Activated CD8-positive, alpha-beta T cell treated with anti-CD3 and anti-CD28 coated beads, Interleukin-2, amount 10 ng/mL, durations not matched to agents 7 days and 5 days (primary cell): ENCODE measurements at regions not wholly inside any gene's neighbourhood (a gene's known extent, or its start where the extent isn't known, plus 50 kb on each side); places are given as distances from the start of the nearest gene placed in this dataset.
"Not testable (repeated sequence)": the region's sequence is repeated elsewhere in the genome, so short reads cannot be mapped to it uniquely, and the experiment has no call there.

Source experiments
- ATAC-seq: fragments of 150-1000 bp; cut with Tn5 transposase; one replicate; pipeline ENCODE4 v1.10.0; 2021; ENCODE audit warnings: moderate library complexity
- CTCF ChIA-PET: fragments of 350-600 bp; sonication (Branson Sonifier 250); formaldehyde crosslinking; loops from one replicate; lab custom pipeline; 2021; ENCODE audit warnings: antibody characterized with exemption; lab: Charles Lee
- POLR2A ChIA-PET: fragments of 350-600 bp; sonication (Branson Sonifier 250); formaldehyde crosslinking; loops from one replicate; lab custom pipeline; 2021; ENCODE audit warnings: antibody characterized with exemption; lab: Charles Lee
- DNase-seq: peaks from one replicate; pipeline ENCODE4 v3.0.0-alpha.2; 2020
- H3K27ac Mint-ChIP-seq: one replicate; pipeline ENCODE4 v1.8.0; 2021; ENCODE audit warnings: mild to moderate bottlenecking, mixed read lengths
- H3K27me3 Mint-ChIP-seq: one replicate; pipeline ENCODE4 v1.8.0; 2021; ENCODE audit warnings: low read depth, mixed read lengths
- H3K36me3 Mint-ChIP-seq: one replicate; pipeline ENCODE4 v1.8.0; 2021; ENCODE audit warnings: low read depth, mixed read lengths
- H3K4me1 Mint-ChIP-seq: one replicate; pipeline ENCODE4 v1.8.0; 2021; ENCODE audit warnings: low read depth, mixed read lengths
- H3K4me3 Mint-ChIP-seq: one replicate; pipeline ENCODE4 v1.8.0; 2021; ENCODE audit warnings: mild to moderate bottlenecking, mixed read lengths
- H3K9me3 Mint-ChIP-seq: one replicate; pipeline ENCODE4 v1.8.0; 2022; ENCODE audit warnings: mixed read lengths; ENCODE audit not compliant: insufficient read depth

- no peaks in the 10 kb centered on the region for H3K4me1 Mint-ChIP-seq
- no peak for ATAC-seq
- H3K36me3 Mint-ChIP-seq = no peaks in the 10 kb centered on the region
- ChIA-PET CTCF (no interaction called here), POLR2A (no interaction called here)
- no peaks in the 10 kb centered on the region for H3K27me3 Mint-ChIP-seq
- DNase-seq = no peak
- H3K27ac Mint-ChIP-seq = no peak overlapping the region
- H3K9me3 Mint-ChIP-seq = no peaks in the 10 kb centered on the region
- H3K4me3 Mint-ChIP-seq = no peak overlapping the region
Measured at GRCh38 chr5:106796081-106796480, 874.7 kb downstream of the EFNA5 start.

DNA sequence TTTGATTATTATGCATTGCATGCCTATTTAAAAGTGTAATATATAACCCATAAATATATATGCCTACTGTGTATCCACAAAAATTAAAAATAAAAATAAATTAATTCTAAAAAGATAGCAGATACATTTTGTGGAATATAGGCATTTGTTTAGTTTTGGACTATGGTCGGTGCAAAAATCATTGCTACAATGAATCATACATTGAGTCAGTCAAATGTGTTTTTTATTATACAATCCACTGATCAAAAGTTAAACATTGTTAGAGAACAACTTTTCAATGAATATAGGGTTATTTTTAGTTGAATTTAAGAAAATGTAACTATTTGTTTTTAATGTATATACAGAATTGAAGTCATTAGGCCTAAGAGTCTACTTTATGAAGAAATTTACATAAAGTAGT, 885.9 kb downstream of the EFNA5 start:
- Mint-ChIP-seq H3K4me1 (no peaks in the 10 kb centered on the region), H3K36me3 (no peaks in the 10 kb centered on the region), H3K27ac (no peak overlapping the region), H3K4me3 (no peak overlapping the region), H3K9me3 (peaks cover 4% of the 10 kb centered on the region), H3K27me3 (no peaks in the 10 kb centered on the region)
- ChIA-PET POLR2A (no interaction called here), CTCF (no interaction called here)
- no peak for DNase-seq
- no peak for ATAC-seq

GRCh38 chr5:106780355-106780754, 890.4 kb downstream of the EFNA5 start:
- no peak overlapping the region for H3K4me3 Mint-ChIP-seq
- ATAC-seq (no peak), DNase-seq (no peak)
- H3K36me3 Mint-ChIP-seq = no peaks in the 10 kb centered on the region
- H3K4me1 Mint-ChIP-seq = no peaks in the 10 kb centered on the region
- ChIA-PET POLR2A (no interaction called here), CTCF (no interaction called here)
- no peaks in the 10 kb centered on the region for H3K27me3 Mint-ChIP-seq
- H3K27ac Mint-ChIP-seq = no peak overlapping the region
- peaks cover 11% of the 10 kb centered on the region for H3K9me3 Mint-ChIP-seq

DNA sequence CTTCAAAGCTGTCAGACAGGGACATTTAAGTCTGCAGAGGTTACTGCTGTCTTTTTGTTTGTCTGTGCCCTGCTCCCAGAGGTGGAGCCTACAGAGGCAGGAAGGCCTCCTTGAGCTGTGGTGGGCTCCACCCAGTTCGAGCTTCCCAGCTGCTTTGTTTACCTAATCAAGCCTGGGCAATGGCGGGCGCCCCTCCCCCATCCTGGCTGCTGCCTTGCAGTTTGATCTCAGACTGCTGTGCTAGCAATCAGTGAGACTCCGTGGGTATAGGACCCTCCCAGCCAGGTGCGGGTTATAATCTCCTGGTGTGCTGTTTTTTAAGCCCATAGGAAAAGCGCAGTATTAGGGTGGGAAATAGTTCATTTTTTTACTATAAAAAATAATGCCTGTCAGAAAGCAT, 894.2 kb downstream of the EFNA5 start:
- ATAC-seq, H3K27ac Mint-ChIP-seq, H3K36me3 Mint-ChIP-seq, H3K4me3 Mint-ChIP-seq, H3K9me3 Mint-ChIP-seq, H3K4me1 Mint-ChIP-seq, H3K27me3 Mint-ChIP-seq, POLR2A ChIA-PET, DNase-seq, CTCF ChIA-PET: not testable (repeated sequence)

- no peaks in the 10 kb centered on the region for H3K27me3 Mint-ChIP-seq
- H3K36me3 Mint-ChIP-seq = no peaks in the 10 kb centered on the region
- POLR2A ChIA-PET = no interaction called here
- CTCF ChIA-PET = no interaction called here
- no peaks in the 10 kb centered on the region for H3K4me1 Mint-ChIP-seq
- no peak overlapping the region for H3K4me3 Mint-ChIP-seq
- no peaks in the 10 kb centered on the region for H3K9me3 Mint-ChIP-seq
- no peak for ATAC-seq
- DNase-seq = no peak
- no peak overlapping the region for H3K27ac Mint-ChIP-seq
Measured at GRCh38 chr5:106768392-106768791, 902.3 kb downstream of the EFNA5 start.

GRCh38 chr5:106766916-106767315, 903.8 kb downstream of the EFNA5 start:
- Mint-ChIP-seq H3K4me1 (no peaks in the 10 kb centered on the region), H3K27me3 (no peaks in the 10 kb centered on the region), H3K4me3 (no peak overlapping the region), H3K9me3 (no peaks in the 10 kb centered on the region), H3K27ac (no peak overlapping the region), H3K36me3 (no peaks in the 10 kb centered on the region)
- ChIA-PET CTCF (no interaction called here), POLR2A (no interaction called here)
- ATAC-seq = no peak
- no peak for DNase-seq

DNA sequence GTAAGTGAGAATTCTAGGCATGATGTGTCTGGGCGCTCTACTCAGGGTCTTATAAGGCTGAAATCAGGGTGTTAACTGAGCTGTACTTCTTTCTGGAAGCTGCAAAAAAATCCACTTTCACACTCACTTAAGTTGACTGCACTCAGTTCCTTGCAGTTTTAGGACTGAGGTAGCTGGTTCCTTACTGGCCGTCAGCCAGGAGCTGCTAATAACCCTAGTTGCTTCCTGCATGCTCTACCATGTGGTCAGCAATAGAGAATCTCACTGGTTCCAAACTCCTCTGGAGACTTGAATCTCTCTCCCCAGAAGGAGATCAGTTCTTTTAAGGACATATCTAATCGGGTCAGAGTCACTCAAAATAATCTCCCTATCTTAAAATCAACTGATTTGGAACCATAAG, 911.2 kb downstream of the EFNA5 start:
- no peak overlapping the region for H3K27ac Mint-ChIP-seq
- no peaks in the 10 kb centered on the region for H3K36me3 Mint-ChIP-seq
- DNase-seq = no peak
- ChIA-PET CTCF (no interaction called here), POLR2A (no interaction called here)
- no peaks in the 10 kb centered on the region for H3K4me1 Mint-ChIP-seq
- no peaks in the 10 kb centered on the region for H3K9me3 Mint-ChIP-seq
- ATAC-seq = no peak
- H3K4me3 Mint-ChIP-seq = no peak overlapping the region
- H3K27me3 Mint-ChIP-seq = no peaks in the 10 kb centered on the region

DNA sequence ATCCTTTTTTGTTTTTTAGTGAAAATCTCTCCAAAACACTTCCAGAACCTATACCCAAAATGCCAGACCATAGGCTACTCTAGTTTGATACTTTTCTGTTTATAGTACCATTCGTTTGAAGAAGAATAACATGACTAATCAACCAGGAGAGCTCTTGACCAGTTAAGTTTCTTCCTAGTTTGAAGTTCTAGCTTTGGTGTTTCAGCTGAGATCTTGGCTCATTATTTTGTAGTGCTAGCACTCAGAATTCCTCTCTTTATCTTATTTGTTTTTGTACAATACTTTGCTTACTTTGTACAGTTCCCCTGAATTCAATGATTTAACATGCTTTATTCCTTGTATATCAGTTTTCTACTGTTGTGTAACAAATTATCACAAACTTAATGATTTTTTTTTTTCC, 911.6 kb downstream of the EFNA5 start:
- DNase-seq (no peak), ATAC-seq (no peak)
- no peaks in the 10 kb centered on the region for H3K9me3 Mint-ChIP-seq
- no peak overlapping the region for H3K27ac Mint-ChIP-seq
- CTCF ChIA-PET = no interaction called here
- POLR2A ChIA-PET = no interaction called here
- no peaks in the 10 kb centered on the region for H3K4me1 Mint-ChIP-seq
- H3K4me3 Mint-ChIP-seq = no peak overlapping the region
- no peaks in the 10 kb centered on the region for H3K27me3 Mint-ChIP-seq
- H3K36me3 Mint-ChIP-seq = no peaks in the 10 kb centered on the region

DNA sequence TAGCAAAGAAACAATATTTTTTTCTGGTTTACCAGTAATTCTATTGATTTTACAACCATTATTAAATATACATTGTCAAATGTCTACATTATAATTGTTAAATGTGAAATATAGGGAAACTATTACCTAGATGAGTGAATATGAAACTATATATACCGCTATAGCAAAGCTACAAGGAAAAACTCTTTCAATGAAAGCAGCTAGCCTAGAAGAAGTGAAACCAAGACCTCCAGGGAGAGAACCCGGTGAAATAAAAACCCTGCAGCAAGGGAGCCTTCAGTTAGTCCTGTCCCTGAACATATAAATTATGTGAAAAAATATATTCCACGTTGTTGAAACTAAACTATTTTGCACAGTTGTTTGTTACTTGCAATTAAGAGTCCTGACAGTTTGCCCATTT, 913.1 kb downstream of the EFNA5 start:
- POLR2A ChIA-PET = no interaction called here
- ATAC-seq = no peak

GRCh38 chr5:106755789-106756188, 914.9 kb downstream of the EFNA5 start:
- Mint-ChIP-seq H3K27ac (no peak overlapping the region), H3K4me1 (no peaks in the 10 kb centered on the region), H3K9me3 (no peaks in the 10 kb centered on the region), H3K4me3 (no peak overlapping the region), H3K36me3 (no peaks in the 10 kb centered on the region), H3K27me3 (no peaks in the 10 kb centered on the region)
- no peak for ATAC-seq
- no peak for DNase-seq
- ChIA-PET POLR2A (no interaction called here), CTCF (no interaction called here)

More for the DNA sequence above, 913.1 kb downstream of the EFNA5 start:
- no peak overlapping the region for H3K27ac Mint-ChIP-seq
- H3K27me3 Mint-ChIP-seq = no peaks in the 10 kb centered on the region
- H3K4me3 Mint-ChIP-seq = no peak overlapping the region
- no peaks in the 10 kb centered on the region for H3K4me1 Mint-ChIP-seq
- H3K9me3 Mint-ChIP-seq = no peaks in the 10 kb centered on the region
- CTCF ChIA-PET = no interaction called here
- H3K36me3 Mint-ChIP-seq = no peaks in the 10 kb centered on the region
- DNase-seq = no peak

DNA sequence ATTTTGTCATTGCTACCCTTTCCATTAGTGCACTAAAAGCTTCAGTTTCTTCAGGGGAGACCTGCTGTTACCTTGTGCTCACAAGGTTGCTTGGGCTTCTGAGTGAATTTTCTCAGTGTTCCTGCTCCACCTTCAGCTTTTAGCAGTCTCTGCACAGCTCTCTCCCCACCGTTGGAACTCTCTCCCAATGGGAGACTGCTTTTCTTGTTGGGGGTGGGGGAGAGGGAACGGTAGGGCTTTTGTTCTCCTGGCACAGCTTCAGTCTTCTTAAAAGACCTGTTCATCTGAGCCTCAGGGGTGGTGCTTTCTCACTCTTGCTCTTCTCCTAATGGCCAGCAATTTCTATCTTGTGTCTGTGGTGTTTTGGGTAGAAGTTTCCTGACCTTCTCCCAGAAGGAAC, 915.7 kb downstream of the EFNA5 start:
- DNase-seq = no peak
- Mint-ChIP-seq H3K27ac (no peak overlapping the region), H3K9me3 (no peaks in the 10 kb centered on the region), H3K36me3 (no peaks in the 10 kb centered on the region), H3K4me3 (no peak overlapping the region), H3K27me3 (no peaks in the 10 kb centered on the region), H3K4me1 (no peaks in the 10 kb centered on the region)
- ATAC-seq = no peak
- POLR2A ChIA-PET = interaction anchor here (0.6 kb wide), 1 partner anchor 1355 kb away, joined by 3 read pairs; no protein-coding TSS in a partner anchor
- CTCF ChIA-PET = no interaction called here

GRCh38 chr5:106749826-106750225, 920.9 kb downstream of the EFNA5 start:
- H3K27ac Mint-ChIP-seq = no peak overlapping the region
- ChIA-PET CTCF (no interaction called here), POLR2A (no interaction called here)
- no peak for DNase-seq
- H3K27me3 Mint-ChIP-seq = no peaks in the 10 kb centered on the region
- ATAC-seq = no peak
- no peak overlapping the region for H3K4me3 Mint-ChIP-seq
- no peaks in the 10 kb centered on the region for H3K9me3 Mint-ChIP-seq
- H3K36me3 Mint-ChIP-seq = no peaks in the 10 kb centered on the region
- no peaks in the 10 kb centered on the region for H3K4me1 Mint-ChIP-seq

GRCh38 chr5:106739127-106739526, 931.6 kb downstream of the EFNA5 start:
- POLR2A ChIA-PET = no interaction called here

More at GRCh38 chr5:106739127-106739526, 931.6 kb downstream of the EFNA5 start:
- ATAC-seq (no peak), DNase-seq (no peak)
- CTCF ChIA-PET = no interaction called here
- no peak overlapping the region for H3K27ac Mint-ChIP-seq
- H3K9me3 Mint-ChIP-seq = peaks cover 7% of the 10 kb centered on the region
- H3K27me3 Mint-ChIP-seq = no peaks in the 10 kb centered on the region
- H3K36me3 Mint-ChIP-seq = no peaks in the 10 kb centered on the region
- H3K4me3 Mint-ChIP-seq = no peak overlapping the region
- no peaks in the 10 kb centered on the region for H3K4me1 Mint-ChIP-seq
